ENCODE measurements at regions not wholly inside any gene's neighbourhood (a gene's known extent, or its start where the extent isn't known, plus 50 kb on each side); places are given as distances from the start of the nearest gene placed in this dataset.

DNA sequence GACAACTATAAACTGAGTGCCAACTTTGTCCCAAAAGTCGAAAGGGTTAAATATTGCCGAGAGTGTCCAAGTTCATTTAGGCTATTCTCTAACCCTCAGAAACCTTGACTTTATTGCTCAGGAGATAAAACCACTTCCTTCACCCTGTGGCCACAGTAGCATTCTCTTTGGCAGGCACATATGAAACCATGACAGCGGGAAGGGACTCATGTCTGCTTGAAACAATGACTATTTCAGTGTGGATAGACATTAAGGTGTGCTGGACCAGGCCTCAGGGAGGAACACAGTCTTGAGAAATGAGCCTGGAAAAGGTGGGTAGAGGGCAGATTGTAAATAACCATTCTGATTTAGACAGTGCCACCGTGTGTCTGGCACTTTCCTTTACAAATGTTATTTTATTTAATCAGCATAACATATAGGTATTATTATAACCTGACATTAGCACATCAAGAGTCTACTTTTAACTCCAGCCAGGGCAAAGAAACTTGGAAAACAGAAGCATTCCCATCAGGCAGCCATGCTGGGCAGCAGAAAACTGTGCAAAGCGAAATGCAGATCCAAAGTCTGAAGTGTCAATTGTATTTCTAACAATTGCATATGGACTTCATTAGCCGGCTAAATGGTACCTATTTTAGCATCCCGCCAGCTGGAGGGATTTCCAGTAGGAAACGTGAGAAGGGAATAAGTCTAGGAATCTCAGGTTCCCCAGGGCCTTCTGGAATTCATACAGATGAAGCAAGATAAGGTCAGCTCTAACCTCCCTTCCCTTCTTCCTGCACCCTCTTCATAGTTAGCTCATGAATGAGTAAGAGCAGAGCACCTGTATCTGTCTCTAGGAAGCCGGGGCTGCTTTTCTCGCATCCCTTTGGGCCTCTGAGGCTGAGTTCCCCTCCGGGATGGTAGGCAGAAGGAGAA lies 212.8 kb upstream of the ELAC2 start:
- TF ChIP-seq FOXP2 (optimal IDR thresholded peaks at IDR 0.05; ENCODE audit: control extremely low read depth, extremely low read length, insufficient read depth) = no peak
- TF ChIP-seq POLR2AphosphoS5 (IDR thresholded peaks at IDR 0.05; ENCODE audit: borderline replicate concordance, low read depth, low read length) = no peak
